ENCODE measurements at regions not wholly inside any gene's neighbourhood (a gene's known extent, or its start where the extent isn't known, plus 50 kb on each side); places are given as distances from the start of the nearest gene placed in this dataset.

GRCh38 chr14:44775248-44775647, 186.5 kb downstream of the KLHL28 start:
- no peak for TF ChIP-seq CTCF (IDR thresholded peaks at IDR 0.05; ENCODE audit: low read depth, low read length, poor library complexity, severe bottlenecking)
- no peak for TF ChIP-seq EZH2phosphoT487 (IDR thresholded peaks at IDR 0.05; ENCODE audit: borderline replicate concordance, low read length)

All from DOHH2 (cell line).